H1 (cell line): ENCODE measurements at regions not wholly inside any gene's neighbourhood (a gene's known extent, or its start where the extent isn't known, plus 50 kb on each side); places are given as distances from the start of the nearest gene placed in this dataset.

Experiments used
- CTCF ChIA-PET: fragments of 300-600 bp; sonication (Branson Sonifier 250); formaldehyde crosslinking; loops from one replicate; lab custom pipeline; 2021; ENCODE audit not compliant: partially characterized antibody; lab: Charles Lee
- POLR2A ChIA-PET: fragments of 300-600 bp; sonication (Branson Sonifier 250); formaldehyde crosslinking; loops from one replicate; lab custom pipeline; 2021; ENCODE audit warnings: inconsistent platforms; ENCODE audit not compliant: partially characterized antibody; lab: Charles Lee
- DNase-seq, 2 experiments: peaks; one replicate each; pipeline versions ENCODE4 v3.0.0 to v3.0.0-alpha.2; 2010 to 2022; ENCODE audit warnings: low spot score in 2 of 2, low read depth in 1 of 2, mixed read lengths in 1 of 2
- FAIRE-seq: peaks from 2 replicates; lab custom pipeline; 2011; peaks lifted over from hg19 to GRCh38; lab: Jason Lieb, UNC
- H2AFZ ChIP-seq: 2 replicates; pipeline ENCODE4 v1.8.1; 2012; ENCODE audit warnings: low read length, inconsistent platforms
- H2AK5ac ChIP-seq: 2 replicates; pipeline ENCODE4 v1.6.1; 2013; ENCODE audit warnings: low read depth, low read length
- H2BK120ac ChIP-seq: replicated peaks from 2 replicates; pipeline ENCODE3; 2013; ENCODE audit warnings: low read depth, low read length, inconsistent platforms
- H2BK12ac ChIP-seq: 2 replicates; pipeline ENCODE4 v1.6.1; 2013; ENCODE audit warnings: low read depth, low read length
- H2BK15ac ChIP-seq: 2 replicates; pipeline ENCODE4 v1.6.1; 2013; ENCODE audit warnings: low read length
- H2BK20ac ChIP-seq: 2 replicates; pipeline ENCODE4 v1.6.1; 2013; ENCODE audit warnings: low read length
- H2BK5ac ChIP-seq: 2 replicates; pipeline ENCODE4 v1.6.1; 2013; ENCODE audit warnings: low read depth, low read length
- H3K14ac ChIP-seq: 2 replicates; pipeline ENCODE4 v1.6.1; 2013; ENCODE audit warnings: inconsistent platforms; ENCODE audit not compliant: insufficient read length
- H3K18ac ChIP-seq: 2 replicates; pipeline ENCODE4 v1.6.1; 2013; ENCODE audit warnings: low read length; ENCODE audit errors: extremely low read depth
- H3K23ac ChIP-seq: 2 replicates; pipeline ENCODE4 v1.6.1; 2013; ENCODE audit warnings: inconsistent platforms; ENCODE audit not compliant: insufficient read length
- H3K23me2 ChIP-seq: 2 replicates; pipeline ENCODE4 v1.6.1; 2013; ENCODE audit warnings: low read depth, low read length
- H3K27ac ChIP-seq: 2 replicates; pipeline ENCODE4 v1.6.1; 2011; ENCODE audit warnings: low read depth, low read length, inconsistent platforms
- H3K27me3 ChIP-seq, 4 experiments: replicated peaks in 1 of 4; 1 replicate in 1 of 4; 2 replicates in 3 of 4; pipeline versions ENCODE4 v1.6.1 to v1.8.1; 2011 to 2013; ENCODE audit warnings: low read length in 3 of 4, mild to moderate bottlenecking in 3 of 4, inconsistent platforms in 2 of 4, mixed read lengths in 2 of 4, moderate library complexity in 1 of 4; ENCODE audit not compliant: control insufficient read depth in 3 of 4, insufficient read depth in 3 of 4; ENCODE audit errors: extremely low read depth in 1 of 4
- H3K36me3 ChIP-seq, 4 experiments: 2 replicates each; pipeline versions ENCODE4 v1.6.1 to v1.8.1; 2011 to 2013; ENCODE audit warnings: mild to moderate bottlenecking in 4 of 4, low read length in 3 of 4, moderate library complexity in 2 of 4, control low read depth in 1 of 4, inconsistent platforms in 1 of 4; ENCODE audit not compliant: insufficient read depth in 4 of 4, control insufficient read depth in 2 of 4
- H3K4ac ChIP-seq: replicated peaks from 2 replicates; pipeline ENCODE3; 2013; ENCODE audit warnings: low read length, low read depth, mixed read lengths, inconsistent platforms; ENCODE audit not compliant: insufficient read length
- H3K4me1 ChIP-seq, 4 experiments: replicated peaks in 1 of 4; 1 replicate in 1 of 4; 2 replicates in 3 of 4; pipeline versions ENCODE4 v1.6.1 to v1.8.1; 2011 to 2013; ENCODE audit warnings: low read length in 3 of 4, inconsistent platforms in 2 of 4, mixed read lengths in 1 of 4; ENCODE audit not compliant: insufficient read depth in 4 of 4, control insufficient read depth in 3 of 4
- H3K4me2 ChIP-seq, 2 experiments: 2 replicates each; pipeline versions ENCODE4 v1.6.1 to v1.8.1; 2011 to 2013; ENCODE audit warnings: low read depth in 2 of 2, low read length in 2 of 2, control low read depth in 1 of 2, inconsistent platforms in 1 of 2, mild to moderate bottlenecking in 1 of 2; ENCODE audit not compliant: insufficient read depth in 1 of 2
- H3K4me3 ChIP-seq, 4 experiments: fragments of 200-600, 300-600 bp in 1 of 4; sonication (generic), shearing (Covaris generic), sonication (Bioruptor Twin) in 1 of 4; 2 replicates each; pipeline versions ENCODE4 v1.5.1 to v1.8.1; 2011 to 2016; ENCODE audit warnings: low read length in 4 of 4, low read depth in 3 of 4, control low read depth in 2 of 4, inconsistent platforms in 2 of 4, mild to moderate bottlenecking in 2 of 4, mixed read lengths in 1 of 4, moderate library complexity in 1 of 4; ENCODE audit not compliant: insufficient read depth in 2 of 4; ENCODE audit errors: extremely low read depth in 1 of 4
- H3K56ac ChIP-seq: replicated peaks from 2 replicates; pipeline ENCODE3; 2013; ENCODE audit warnings: low read depth, mild to moderate bottlenecking, mixed read lengths, low read length, inconsistent platforms; ENCODE audit not compliant: insufficient read length
- H3K79me1 ChIP-seq: 2 replicates; pipeline ENCODE4 v1.6.1; 2013; ENCODE audit warnings: low read depth, low read length, control low read depth
- H3K79me2 ChIP-seq, 2 experiments: 2 replicates each; pipeline versions ENCODE4 v1.6.1 to v1.8.1; 2012 to 2013; ENCODE audit warnings: low read length in 2 of 2, mild to moderate bottlenecking in 2 of 2, inconsistent platforms in 1 of 2; ENCODE audit not compliant: insufficient read depth in 2 of 2, control insufficient read depth in 1 of 2
- H3K9ac ChIP-seq, 4 experiments: replicated peaks in 1 of 4; 1 replicate in 1 of 4; 2 replicates in 3 of 4; pipeline versions ENCODE4 v1.6.1 to v1.8.1; 2011 to 2013; ENCODE audit warnings: low read depth in 3 of 4, low read length in 3 of 4, control low read depth in 2 of 4, mild to moderate bottlenecking in 2 of 4, moderate library complexity in 2 of 4, inconsistent platforms in 1 of 4; ENCODE audit errors: extremely low read depth in 1 of 4
- H3K9me3 ChIP-seq, 2 experiments: 2 replicates each; pipeline versions ENCODE4 v1.6.1 to v1.8.1; 2012 to 2013; ENCODE audit warnings: mild to moderate bottlenecking in 2 of 2, moderate library complexity in 2 of 2, control low read depth in 1 of 2, inconsistent platforms in 1 of 2, low read depth in 1 of 2, low read length in 1 of 2, mixed read lengths in 1 of 2; ENCODE audit not compliant: insufficient read depth in 2 of 2
- H4K20me1 ChIP-seq, 2 experiments: replicated peaks in 1 of 2; 2 replicates each; pipeline versions ENCODE3 to v1.8.1; 2011 to 2013; ENCODE audit warnings: inconsistent platforms in 2 of 2, low read length in 2 of 2, mild to moderate bottlenecking in 1 of 2; ENCODE audit not compliant: insufficient read depth in 2 of 2, control insufficient read depth in 1 of 2
- H4K5ac ChIP-seq: 2 replicates; pipeline ENCODE4 v1.6.1; 2013; ENCODE audit warnings: low read length, low read depth, mixed read lengths, inconsistent platforms; ENCODE audit not compliant: insufficient read length
- H4K8ac ChIP-seq: 2 replicates; pipeline ENCODE4 v1.8.0; 2013; ENCODE audit warnings: mild to moderate bottlenecking, moderate library complexity, low read length, inconsistent platforms; ENCODE audit not compliant: insufficient read depth; ENCODE audit errors: extremely low read depth
- H4K91ac ChIP-seq: replicated peaks from 2 replicates; pipeline ENCODE3; 2013; ENCODE audit warnings: low read length, mixed read lengths, inconsistent platforms; ENCODE audit not compliant: insufficient read length
- ASH2L ChIP-seq: fragments of 200-600, 300-600 bp; sonication (generic); IDR thresholded peaks from one replicate; pipeline ENCODE4 v1.7.1; 2017; ENCODE audit warnings: low read length
- BACH1 ChIP-seq: IDR thresholded peaks from 2 replicates; pipeline ENCODE4 v1.6.1; 2012; ENCODE audit warnings: low read length, improper control_type of control experiment
- CBX5 ChIP-seq: fragments of 300-800, 300-1000 bp; sonication (generic); IDR thresholded peaks from 2 replicates; pipeline ENCODE4 v1.7.1; 2016; ENCODE audit warnings: antibody characterized with exemption, low read length, low read depth
- CREB1 ChIP-seq: IDR thresholded peaks from 2 replicates; pipeline ENCODE4 v1.6.1; 2012; ENCODE audit warnings: inconsistent platforms
- CTCF ChIP-seq, 3 experiments: IDR thresholded peaks; 1 replicate in 2 of 3; 2 replicates in 1 of 3; pipeline versions ENCODE4 v1.5.1 to v1.6.1; 2011; ENCODE audit warnings: low read length in 3 of 3, mild to moderate bottlenecking in 3 of 3, inconsistent platforms in 2 of 3, low read depth in 1 of 3, moderate library complexity in 1 of 3; ENCODE audit not compliant: insufficient read depth in 1 of 3; ENCODE audit errors: control extremely low read depth in 1 of 3
- KDM5A ChIP-seq: fragments of 200-600 bp; IDR thresholded peaks from 2 replicates; pipeline ENCODE4 v1.7.1; 2012; ENCODE audit warnings: mild to moderate bottlenecking, low read length, inconsistent platforms, mixed read lengths
- PHF8 ChIP-seq: fragments of 200-600 bp; sonication (generic); conservative IDR thresholded peaks from 2 replicates; pipeline ENCODE4 v1.7.1; 2012; ENCODE audit warnings: low read depth, mild to moderate bottlenecking, inconsistent platforms, low read length, moderate library complexity
- POLR2A ChIP-seq, 2 experiments: IDR thresholded peaks; 1 replicate in 1 of 2; 2 replicates in 1 of 2; pipeline ENCODE4 v1.6.1; 2011; ENCODE audit warnings: low read depth in 2 of 2, low read length in 2 of 2, mild to moderate bottlenecking in 2 of 2; ENCODE audit errors: control extremely low read depth in 1 of 2
- SAP30 ChIP-seq: fragments of 300-600 bp; sonication (generic); IDR thresholded peaks from 2 replicates; pipeline ENCODE4 v1.7.1; 2012; ENCODE audit warnings: low read length, moderate library complexity, mild to moderate bottlenecking, inconsistent platforms; ENCODE audit not compliant: insufficient read depth, insufficient replicate concordance
- SP2 ChIP-seq: IDR thresholded peaks from 2 replicates; pipeline ENCODE4 v1.6.1; 2012; ENCODE audit warnings: mild to moderate bottlenecking, low read length, inconsistent platforms
- TBP ChIP-seq: IDR thresholded peaks from 2 replicates; pipeline ENCODE4 v1.6.1; 2011; ENCODE audit warnings: low read depth, low read length, improper control_type of control experiment
- TCF12 ChIP-seq: IDR thresholded peaks from 2 replicates; pipeline ENCODE4 v1.6.1; 2011; ENCODE audit warnings: low read depth, mild to moderate bottlenecking, low read length
- whole genome bisulfite sequencing, 2 experiments: shearing (Covaris generic) in 1 of 2; methylation state at CpG; one replicate each; pipeline versions ENCODE4 v1.1.6 to v1.1.7; 2013 to 2015; ENCODE audit warnings: low lambda C conversion rate in 2 of 2, mixed read lengths in 2 of 2, inconsistent platforms in 1 of 2, low coverage in 1 of 2, missing lambda C conversion rate in 1 of 2; ENCODE audit not compliant: insufficient replicate concordance in 2 of 2, insufficient coverage in 1 of 2, insufficient read length in 1 of 2; ENCODE audit errors: extremely low coverage in 1 of 2, missing lambda C conversion rate in 1 of 2; 5-methylcytosine and 5-hydroxymethylcytosine counted together

GRCh38 chrX:35339796-35340195, 397.2 kb downstream of the FAM47B start:
- H4K8ac ChIP-seq = no peak overlapping the region
- no peak for TF ChIP-seq BACH1
- TF ChIP-seq CBX5 = no peak
- no peak for TF ChIP-seq TBP
- TF ChIP-seq SAP30 = no peak
- no peak for TF ChIP-seq POLR2A (IDR thresholded peaks at IDR 0.05; ENCODE audit: control extremely low read depth in 1 of 2, low read depth in 2 of 2, low read length in 2 of 2)
- no peak for TF ChIP-seq KDM5A
- no peak for TF ChIP-seq CREB1
- TF ChIP-seq PHF8 = no peak
- no peak for TF ChIP-seq TCF12
- TF ChIP-seq SP2 = no peak
- TF ChIP-seq ASH2L = no peak
- no peak for TF ChIP-seq CTCF (IDR thresholded peaks at IDR 0.05; ENCODE audit: control extremely low read depth in 1 of 3, insufficient read depth in 1 of 3, low read depth in 1 of 3, low read length in 3 of 3)

More at GRCh38 chrX:35339796-35340195, 397.2 kb downstream of the FAM47B start:
- Histone ChIP-seq H2AK5ac (no peak overlapping the region), H3K36me3 (no peaks in the 10 kb centered on the region), H2BK120ac (no peak overlapping the region), H3K79me2 (no peaks in the 10 kb centered on the region), H3K4me3 (no peak overlapping the region), H3K9me3 (no peaks in the 10 kb centered on the region), H2BK5ac (no peak overlapping the region), H3K18ac (no peak overlapping the region), H3K27ac (no peak overlapping the region), H3K4ac (no peak overlapping the region), H3K27me3 (no peaks in the 10 kb centered on the region), H3K9ac (no peak overlapping the region), H3K23ac (no peak overlapping the region), H2BK15ac (no peak overlapping the region), H2BK20ac (no peak overlapping the region), H3K23me2 (no peaks in the 10 kb centered on the region), H3K79me1 (no peaks in the 10 kb centered on the region), H4K20me1 (no peaks in the 10 kb centered on the region), H3K14ac (no peak overlapping the region), H2AFZ (no peak overlapping the region), H2BK12ac (no peak overlapping the region), H4K91ac (no peak overlapping the region), H3K4me1 (no peaks in the 10 kb centered on the region), H3K4me2 (no peak overlapping the region), H3K56ac (no peak overlapping the region), H4K5ac (no peak overlapping the region)
- no peak for FAIRE-seq
- DNase-seq = no peak
- ChIA-PET POLR2A (no interaction called here), CTCF (no interaction called here)
- WGBS, 2 experiments = 96% methylated on average over 2 of the region's 3 CpGs; no CpG with 5 or more reads in 1 of the 2 experiments
